ENCODE measurements at regions not wholly inside any gene's neighbourhood (a gene's known extent, or its start where the extent isn't known, plus 50 kb on each side); places are given as distances from the start of the nearest gene placed in this dataset.

- TF ChIP-seq ZBTB33 (IDR thresholded peaks at IDR 0.05) (no peak), MAX (IDR thresholded peaks at IDR 0.05) (no peak), SP1 (IDR thresholded peaks at IDR 0.05) (no peak), FOXA1 (IDR thresholded peaks at IDR 0.05) (no peak), RAD21 (IDR thresholded peaks at IDR 0.05) (no peak), JUND (IDR thresholded peaks at IDR 0.05) (no peak), REST (IDR thresholded peaks at IDR 0.05) (no peak), CTCF (IDR thresholded peaks at IDR 0.05; ENCODE audit: low read depth, low read length, missing input control) (no peak), RXRA (IDR thresholded peaks at IDR 0.05) (no peak), HNF4G (IDR thresholded peaks at IDR 0.05) (no peak), ATF3 (IDR thresholded peaks at IDR 0.05) (no peak), GABPA (IDR thresholded peaks at IDR 0.05 in 1 of 2, conservative IDR thresholded peaks at IDR 0.05 in 1 of 2) (no peak), YY1 (IDR thresholded peaks at IDR 0.05) (no peak), TAF1 (conservative IDR thresholded peaks at IDR 0.05) (no peak), FOXA2 (IDR thresholded peaks at IDR 0.05) (no peak), EGR1 (IDR thresholded peaks at IDR 0.05; ENCODE audit: low read depth in 2 of 2) (no peak), HNF4A (conservative IDR thresholded peaks at IDR 0.05) (no peak), NR2F2 (IDR thresholded peaks at IDR 0.05) (no peak)
- H3K4me3 ChIP-seq (ENCODE audit: low read depth in 1 of 3, low read length in 3 of 3) = no peak overlapping the region
- H3K36me3 ChIP-seq (ENCODE audit: control insufficient read depth in 4 of 4, insufficient read depth in 3 of 4, low read depth in 1 of 4, low read length in 3 of 4) = no peaks in the 10 kb centered on the region
- no peak overlapping the region for H3K27ac ChIP-seq (ENCODE audit: low read depth in 1 of 2, low read length in 2 of 2)
- H3K27me3 ChIP-seq (ENCODE audit: control insufficient read depth in 4 of 4, insufficient read depth in 4 of 4, low read length in 3 of 4) = peaks cover 0 to 5% (median 0%) of the 10 kb centered on the region in 4 donors
- no peaks in the 10 kb centered on the region for H3K9me3 ChIP-seq (ENCODE audit: control insufficient read depth in 4 of 4, low read length in 3 of 4)
- DNase-seq (ENCODE audit: low spot score) = no peak
- 60% methylated on average over 5 of the region's 5 CpGs for WGBS
- H3K9ac ChIP-seq (ENCODE audit: low read depth in 1 of 2, low read length in 2 of 2) = no peak overlapping the region
- H3K4me1 ChIP-seq (ENCODE audit: control insufficient read depth in 4 of 4, insufficient read depth in 4 of 4, low read length in 3 of 4) = no peaks in the 10 kb centered on the region
These were observed 583.6 kb upstream of the PIK3C3 start for GRCh38 chr18:41371156-41372045.

Data from liver (tissue), 8 donors.